TTC549 (cell line): ENCODE measurements at regions not wholly inside any gene's neighbourhood (a gene's known extent, or its start where the extent isn't known, plus 50 kb on each side); places are given as distances from the start of the nearest gene placed in this dataset.
A peak's percentile ranks its signal among the peaks of the same experiment; 100 is the strongest.
"Not testable (repeated sequence)": the region's sequence is repeated elsewhere in the genome, so short reads cannot be mapped to it uniquely, and the experiment has no call there.

Experiments
- FAIRE-seq: peaks from 2 replicates; lab custom pipeline; 2012; peaks lifted over from hg19 to GRCh38; lab: Jason Lieb, UNC

DNA sequence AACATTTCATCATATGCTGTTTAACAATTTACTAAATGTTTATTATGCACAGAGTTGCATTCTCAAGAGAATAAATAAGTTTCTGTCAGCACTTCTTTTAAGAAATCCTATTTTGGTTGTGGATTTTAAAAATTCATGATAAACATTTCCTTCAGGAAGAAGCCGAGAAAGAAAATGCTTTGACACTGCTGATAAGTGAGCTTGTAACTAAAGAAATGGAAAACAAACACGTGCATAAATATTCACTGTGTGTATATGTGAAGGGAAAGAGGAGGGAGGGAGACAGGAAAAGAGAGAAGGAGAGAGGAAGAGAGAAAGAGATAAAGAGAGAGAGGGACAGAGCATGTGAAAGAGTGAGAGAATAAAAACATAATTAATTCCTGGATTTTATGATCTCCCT is 1165.0 kb downstream of the DIAPH3 start:
- FAIRE-seq: no peak

DNA sequence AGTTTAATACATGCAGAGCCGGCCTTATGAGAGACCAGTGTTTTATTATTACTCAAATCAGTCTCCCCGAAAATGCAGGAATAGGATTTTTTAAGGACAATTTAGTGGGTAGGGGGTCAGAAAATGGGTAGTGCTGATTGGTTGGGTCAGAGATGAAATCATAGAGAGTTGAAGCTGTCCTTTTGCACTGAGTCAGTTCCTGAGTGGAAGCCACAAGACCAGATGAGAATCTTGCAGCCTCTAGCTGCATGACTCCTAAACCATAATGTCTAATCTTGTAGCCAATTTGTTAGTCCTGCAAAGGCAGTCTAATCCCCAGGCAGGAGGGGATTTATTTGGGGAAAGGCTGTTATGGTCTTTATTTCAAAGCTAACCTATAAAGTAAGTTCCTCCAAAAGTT is 1163.9 kb downstream of the DIAPH3 start:
- no peak for FAIRE-seq

DNA sequence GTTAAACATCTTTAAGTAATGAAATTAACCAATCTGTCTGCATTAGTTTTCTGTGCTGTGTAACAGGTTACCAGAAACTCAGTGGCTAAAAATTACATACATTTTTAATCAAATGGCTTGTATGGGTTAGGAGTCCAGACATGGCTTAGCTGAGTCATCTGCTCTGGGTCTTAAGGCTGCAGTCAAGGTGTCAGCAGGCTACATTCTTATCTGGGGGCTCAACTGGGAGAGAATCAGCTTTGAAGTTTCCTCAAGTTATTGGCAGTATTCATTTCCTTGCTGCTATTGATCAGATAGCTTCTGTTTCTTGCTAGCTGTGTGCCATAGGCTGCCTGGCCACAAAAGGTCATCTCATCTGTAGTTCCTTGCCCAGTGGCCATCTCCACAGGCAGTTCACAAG is 1163.0 kb downstream of the DIAPH3 start:
- no peak for FAIRE-seq

DNA sequence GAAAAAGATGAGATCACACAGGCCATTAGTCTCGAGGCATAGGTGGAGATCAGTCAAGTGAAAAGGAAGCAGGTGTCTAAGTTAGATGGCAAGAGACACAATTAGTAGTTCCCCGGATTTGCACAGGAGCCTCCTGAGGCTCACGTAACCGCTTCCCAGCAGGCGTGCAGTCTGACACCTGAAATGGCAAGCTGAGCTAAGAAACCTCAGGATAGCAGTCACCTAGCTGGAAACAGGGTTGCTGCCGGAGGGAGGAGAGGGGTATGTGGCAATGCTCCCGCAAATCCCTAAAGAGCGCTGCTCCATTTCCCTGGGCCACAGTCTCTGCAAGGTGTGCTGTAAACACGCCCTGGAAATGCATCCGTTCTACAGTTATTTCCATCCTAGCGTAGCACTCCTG is 1151.0 kb downstream of the DIAPH3 start:
- no peak for FAIRE-seq

DNA sequence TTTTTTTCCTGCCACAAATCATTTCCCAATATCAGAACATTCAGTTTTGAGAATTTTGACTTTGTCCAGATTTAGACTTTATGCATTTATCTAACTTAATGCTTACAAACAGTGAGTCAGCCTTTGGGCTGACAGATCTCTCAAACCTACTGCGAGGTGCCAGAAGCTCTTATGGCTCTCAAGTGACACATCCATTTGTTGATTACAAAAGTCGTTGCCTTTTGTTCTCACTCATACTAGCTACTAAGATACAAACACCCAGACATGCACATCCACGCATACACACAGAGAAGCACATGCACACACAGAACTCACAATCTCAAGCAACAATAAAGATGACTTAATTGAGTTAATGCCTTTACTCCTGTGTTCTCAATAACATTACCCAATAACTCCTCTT is 1147.5 kb downstream of the DIAPH3 start:
- FAIRE-seq: no peak

DNA sequence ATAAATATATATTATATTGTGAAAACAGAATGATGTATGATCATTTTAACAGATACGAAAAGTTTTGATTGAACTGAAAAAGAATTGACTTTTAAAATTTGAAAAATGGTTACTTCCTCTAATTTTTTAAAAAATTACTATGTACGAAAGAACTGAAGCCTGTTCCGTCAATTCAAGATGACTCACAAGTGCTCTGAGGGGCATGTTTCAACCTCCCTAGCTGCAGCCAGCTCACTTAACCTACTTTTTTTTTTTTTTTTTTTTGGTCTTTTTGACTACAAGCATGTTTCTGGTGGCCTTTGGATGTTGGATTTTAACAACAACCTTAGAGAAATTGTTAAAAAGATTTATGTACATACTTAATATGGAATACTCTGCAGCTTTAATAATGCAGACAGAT is 1139.3 kb downstream of the DIAPH3 start:
- no peak for FAIRE-seq

DNA sequence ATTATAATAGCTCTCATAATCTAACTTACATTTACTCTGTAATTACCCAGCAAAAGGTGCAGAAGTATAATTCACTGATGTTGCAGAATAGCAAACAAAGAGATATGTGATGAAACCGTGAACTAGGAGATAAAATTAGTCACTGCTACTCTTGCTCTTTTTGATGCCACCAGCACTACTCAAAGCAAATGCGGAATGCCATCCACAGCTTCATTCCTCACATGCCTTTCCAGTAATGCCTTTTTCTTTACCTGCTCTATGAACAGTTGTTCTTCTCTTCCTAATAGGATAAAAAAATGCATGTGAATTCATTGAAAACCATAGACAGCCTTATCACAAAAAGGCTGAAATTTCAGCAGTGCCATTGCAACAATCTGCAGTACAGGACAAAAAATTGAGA is 1129.5 kb downstream of the DIAPH3 start:
- FAIRE-seq: no peak

DNA sequence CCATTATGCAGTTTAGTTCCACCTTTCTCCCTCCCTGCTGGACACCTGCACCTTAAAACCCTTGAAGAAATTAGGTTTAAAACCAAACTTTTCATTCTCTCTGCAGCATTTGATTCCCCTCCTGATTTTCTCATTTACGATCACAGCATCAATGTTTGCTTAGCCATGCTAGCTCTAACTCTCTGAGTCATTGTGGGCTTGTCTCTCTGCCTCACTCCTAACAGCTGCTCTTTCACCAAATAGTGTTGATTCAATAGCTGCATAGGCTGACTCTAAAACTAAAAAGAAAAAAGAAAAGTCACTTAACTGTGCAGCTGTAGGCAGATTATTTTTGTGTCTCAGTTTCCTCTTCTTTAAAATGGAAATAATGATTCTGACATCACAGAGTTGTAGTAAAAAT is 1124.9 kb downstream of the DIAPH3 start:
- FAIRE-seq: no peak

DNA sequence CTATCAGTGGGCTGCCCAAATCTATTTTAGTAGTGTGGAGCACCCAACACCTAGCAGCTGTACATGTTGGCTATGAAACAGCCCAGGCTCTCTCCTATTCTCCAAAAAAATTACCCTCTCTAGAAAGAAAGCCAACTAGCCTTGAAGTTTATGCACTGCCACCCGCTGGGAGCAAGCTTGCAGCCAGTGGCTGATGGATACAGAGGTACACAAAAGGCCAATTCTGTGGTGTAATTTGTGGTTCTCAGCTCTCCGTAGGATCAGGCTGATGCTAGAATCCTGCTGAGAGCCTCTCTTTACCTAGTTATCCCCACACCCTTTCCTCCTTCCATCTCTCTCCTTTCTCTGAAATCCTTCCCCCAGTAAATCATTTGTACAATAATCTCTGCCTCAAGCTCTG is 1120.7 kb downstream of the DIAPH3 start:
- no peak for FAIRE-seq

DNA sequence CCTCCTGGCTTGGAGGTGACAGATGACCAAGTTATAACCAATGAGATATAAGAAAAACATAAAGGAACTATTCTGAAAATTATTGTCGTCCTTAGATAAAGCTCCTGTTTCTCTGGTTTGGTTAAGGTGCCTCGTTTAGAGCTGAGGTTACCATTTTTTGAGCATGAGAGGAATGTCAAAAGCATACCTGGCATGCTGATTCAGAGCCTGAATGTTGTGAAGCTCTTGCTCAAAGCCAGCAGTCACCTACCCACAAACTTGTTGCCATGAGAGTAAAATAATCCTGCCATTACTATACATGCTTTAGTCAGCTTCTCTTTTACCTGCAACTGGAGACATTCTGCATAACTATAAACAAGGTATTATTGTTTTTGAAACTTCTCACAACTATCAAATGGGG is 1116.2 kb downstream of the DIAPH3 start:
- no peak for FAIRE-seq

DNA sequence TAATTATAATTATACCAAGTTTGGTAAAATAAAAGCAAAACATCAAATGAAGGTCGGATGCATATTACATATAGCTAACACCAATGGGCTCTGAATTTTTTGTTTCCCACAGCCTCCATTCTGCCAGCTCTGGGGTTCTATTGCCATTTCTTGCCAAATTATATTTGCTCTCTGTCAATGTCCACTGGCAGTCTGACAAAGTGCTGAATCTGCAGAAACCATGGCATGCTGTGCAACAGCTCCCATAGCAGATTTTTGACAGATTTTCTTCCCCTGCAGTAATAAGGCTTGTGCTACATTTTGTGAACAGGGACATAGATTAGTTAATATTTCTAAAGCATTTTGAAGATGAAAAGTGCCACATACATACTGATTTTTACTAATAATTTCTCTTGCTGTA is 1102.1 kb downstream of the DIAPH3 start:
- FAIRE-seq: no peak

DNA sequence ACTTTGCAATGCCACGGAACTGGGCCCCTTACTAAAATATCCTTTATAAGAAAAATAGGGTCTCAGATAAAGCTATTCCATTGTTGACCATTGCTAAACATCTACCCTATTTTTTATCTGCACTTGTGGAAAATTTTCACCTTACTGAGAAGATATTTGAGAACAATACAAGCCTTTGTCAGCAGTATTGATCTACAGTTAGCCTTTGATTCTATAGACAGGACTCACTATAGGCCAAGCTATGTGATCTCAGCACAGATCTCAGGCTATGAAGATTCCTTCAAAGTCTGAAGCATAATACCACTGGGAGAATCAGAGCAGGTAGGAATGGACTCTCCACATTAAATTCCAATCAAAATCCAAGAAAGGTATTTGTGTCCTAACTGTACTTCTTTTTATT is 1099.7 kb downstream of the DIAPH3 start:
- no peak for FAIRE-seq

DNA sequence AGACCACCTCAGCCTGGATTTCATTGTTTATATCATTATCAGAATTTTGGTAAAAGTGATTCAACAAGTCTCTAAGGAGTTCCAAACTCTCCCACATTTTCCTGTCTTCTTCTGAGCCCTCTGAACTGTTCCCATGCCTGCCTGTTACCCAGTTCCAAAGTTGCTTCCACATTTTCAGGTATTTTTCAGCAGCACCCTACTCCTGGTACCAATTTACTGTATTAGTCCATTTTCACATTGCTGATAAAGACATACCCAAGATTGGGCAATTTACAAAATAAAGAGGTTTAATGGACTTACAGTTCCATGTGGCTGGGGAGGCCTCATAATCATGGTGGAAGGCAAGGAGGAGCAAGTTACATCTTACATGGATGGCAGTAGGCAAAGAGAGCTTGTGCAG is 1087.3 kb downstream of the DIAPH3 start:
- not testable (repeated sequence) for FAIRE-seq

DNA sequence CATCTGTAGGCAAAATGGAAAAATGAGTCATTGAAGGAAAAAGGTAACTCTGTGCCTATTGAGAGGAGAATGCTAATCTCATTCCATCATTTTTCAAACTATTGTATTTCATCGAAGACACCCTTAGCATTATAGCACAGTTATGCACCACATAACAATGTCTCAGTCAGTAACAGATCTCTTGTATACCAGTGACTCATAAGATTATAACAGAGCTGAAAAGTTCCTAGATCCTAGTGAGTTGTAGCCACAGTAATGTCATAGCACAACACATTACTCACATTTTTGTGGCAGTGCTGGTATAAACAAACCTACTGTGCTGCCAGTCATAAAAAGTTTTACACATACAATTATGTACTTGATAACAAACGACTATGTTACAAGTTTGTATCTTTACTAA is 1077.6 kb downstream of the DIAPH3 start:
- FAIRE-seq: no peak

DNA sequence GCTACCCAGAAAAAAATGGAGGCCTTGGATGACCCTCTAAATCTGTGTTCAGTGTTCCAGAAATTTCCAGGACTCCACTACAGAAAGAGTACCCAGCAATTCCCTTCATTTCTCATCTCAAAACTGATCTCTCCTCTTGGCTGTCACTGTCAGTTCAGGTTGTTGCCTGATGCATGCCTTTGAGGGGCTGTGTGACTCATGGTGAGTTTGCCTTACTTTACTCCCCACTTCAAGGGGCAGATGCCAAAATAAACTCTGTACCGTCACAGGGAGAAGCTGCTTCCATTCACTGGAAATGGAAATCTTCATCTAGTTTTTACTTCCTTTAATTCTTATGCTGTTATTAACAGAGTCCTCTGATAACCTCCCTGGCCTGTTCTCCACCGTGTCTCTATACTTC is 1075.0 kb downstream of the DIAPH3 start:
- no peak for FAIRE-seq

DNA sequence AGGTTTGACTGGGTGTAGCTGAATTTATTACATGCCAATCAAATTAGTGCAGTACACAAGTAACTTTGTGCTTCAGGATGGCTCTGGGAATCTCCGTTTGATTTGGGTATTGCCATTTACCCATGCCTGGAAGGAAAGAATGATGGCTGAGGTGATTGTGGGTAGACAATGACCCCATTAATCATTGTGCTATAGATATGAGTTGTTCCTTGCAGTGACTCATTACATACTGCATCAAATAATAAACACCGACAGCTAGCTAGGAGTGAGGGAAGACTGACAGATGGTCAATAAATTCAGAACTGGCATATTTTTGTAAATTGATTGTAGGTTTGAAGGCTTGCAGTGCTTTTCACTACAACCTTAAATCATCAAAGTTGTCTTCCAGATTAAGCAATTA is 1069.5 kb downstream of the DIAPH3 start:
- no peak for FAIRE-seq

DNA sequence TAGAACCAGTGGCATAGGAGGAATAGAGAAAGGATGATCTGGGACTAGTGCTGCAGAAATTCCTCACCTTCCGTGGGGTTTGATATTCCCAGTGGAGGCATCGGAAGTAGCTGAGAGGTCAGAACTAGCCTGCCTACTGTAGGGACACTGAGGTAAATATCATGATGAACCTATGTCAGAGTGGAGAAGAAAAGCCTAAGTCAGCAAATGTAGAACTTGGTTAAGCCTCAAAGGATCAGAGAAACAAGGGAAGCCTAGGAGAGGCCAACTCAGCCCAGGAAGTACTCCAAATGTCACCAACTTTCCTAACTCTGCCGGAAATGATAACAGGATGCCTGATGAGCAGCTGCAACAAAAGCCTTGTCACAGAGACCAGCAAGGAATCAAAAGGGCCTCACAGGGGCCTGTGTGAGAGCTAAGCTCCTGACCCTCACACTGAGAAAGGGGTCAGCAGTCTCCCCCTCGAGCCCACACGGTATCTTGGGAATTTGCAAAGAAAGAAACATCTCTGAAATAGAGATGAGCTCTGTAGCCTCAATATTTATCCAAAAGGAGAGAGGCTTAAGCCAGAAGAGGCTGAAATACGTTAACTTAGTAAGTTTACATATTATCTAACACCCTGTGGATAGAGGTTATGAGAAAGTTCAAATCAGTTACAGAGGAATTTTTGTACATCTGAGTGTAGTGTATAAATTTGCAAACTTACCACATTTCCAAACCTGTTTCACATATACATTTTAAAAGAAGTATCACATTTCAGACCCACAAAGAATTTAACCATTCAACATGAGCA is 1064.3 kb downstream of the DIAPH3 start:
- no peak for FAIRE-seq

DNA sequence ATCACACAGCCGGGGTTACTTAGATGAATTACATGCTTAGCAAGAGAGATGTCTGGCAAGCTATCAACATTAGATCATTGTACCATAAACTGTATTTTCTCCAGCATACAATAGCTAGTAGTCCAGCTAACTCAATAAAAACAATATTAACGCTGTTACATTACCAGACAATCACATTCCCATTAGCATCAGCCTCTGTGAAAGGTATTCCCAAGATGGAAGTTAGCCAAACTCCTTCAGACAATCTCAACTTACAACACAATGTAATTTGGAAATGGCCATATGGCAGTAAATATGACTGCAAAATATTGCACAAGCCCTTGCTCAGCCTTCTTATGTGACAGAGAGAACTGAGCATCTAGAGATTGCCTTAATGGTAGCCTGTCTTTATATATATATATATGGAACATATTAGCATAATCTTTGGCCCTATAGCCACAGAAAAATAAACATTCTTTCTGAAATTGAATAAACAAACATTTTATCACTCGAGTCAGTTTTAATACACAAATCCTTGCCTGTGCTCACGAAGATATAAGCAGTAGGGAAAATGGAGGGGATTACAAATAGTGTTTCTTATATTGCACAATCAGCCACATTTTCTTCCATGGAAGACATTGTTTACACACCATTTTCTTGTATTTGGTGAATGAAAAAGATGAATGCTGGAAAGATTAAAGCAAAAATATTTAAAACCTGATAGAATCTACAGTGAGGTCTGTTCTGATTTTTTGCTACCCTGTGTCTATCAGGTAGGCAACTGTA is 1060.5 kb downstream of the DIAPH3 start:
- no peak for FAIRE-seq

DNA sequence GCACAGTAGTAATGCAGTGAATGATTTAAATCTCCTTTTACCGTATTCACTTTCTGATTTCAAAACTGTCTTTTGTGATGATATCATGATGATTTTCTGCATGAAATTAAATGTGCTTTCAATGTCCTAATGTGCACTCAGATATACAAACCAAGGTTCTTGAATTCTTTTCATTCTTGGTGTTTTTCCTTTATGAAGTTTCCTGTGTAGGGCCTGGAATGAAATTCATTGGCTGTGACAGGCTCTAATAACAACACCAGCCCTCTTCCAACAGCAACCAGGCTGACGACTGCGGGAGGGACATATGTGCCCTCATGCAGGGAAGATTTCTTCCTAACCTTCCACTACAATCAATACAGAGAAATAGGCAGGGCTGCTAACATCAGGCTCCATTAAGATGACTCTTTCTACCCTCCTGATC is 1052.0 kb downstream of the DIAPH3 start:
- no peak for FAIRE-seq

DNA sequence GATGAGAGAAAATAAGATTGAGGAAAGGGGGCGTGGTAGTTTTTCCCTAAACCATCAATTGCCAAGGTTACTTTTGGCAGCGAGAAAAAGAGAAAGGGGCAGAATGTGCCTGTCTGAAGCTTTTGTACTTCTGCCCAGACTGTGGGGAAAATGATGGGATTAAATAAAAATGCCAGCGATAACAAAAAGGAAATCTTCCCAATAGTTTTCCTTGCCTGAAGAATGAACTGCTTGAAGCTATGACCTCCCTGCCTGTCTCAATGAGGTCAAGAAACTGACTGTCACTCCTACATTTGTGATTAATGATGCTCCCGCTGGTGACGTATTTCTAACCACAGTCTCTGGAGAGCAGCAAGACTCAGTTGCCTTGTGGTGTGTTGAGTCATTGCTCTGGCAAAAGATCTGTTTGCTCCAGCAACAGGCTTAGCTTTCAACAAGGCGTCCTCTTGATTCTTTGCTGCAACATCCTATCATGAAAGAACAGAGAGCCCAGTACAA is 1051.5 kb downstream of the DIAPH3 start:
- FAIRE-seq: peak; percentile 83

DNA sequence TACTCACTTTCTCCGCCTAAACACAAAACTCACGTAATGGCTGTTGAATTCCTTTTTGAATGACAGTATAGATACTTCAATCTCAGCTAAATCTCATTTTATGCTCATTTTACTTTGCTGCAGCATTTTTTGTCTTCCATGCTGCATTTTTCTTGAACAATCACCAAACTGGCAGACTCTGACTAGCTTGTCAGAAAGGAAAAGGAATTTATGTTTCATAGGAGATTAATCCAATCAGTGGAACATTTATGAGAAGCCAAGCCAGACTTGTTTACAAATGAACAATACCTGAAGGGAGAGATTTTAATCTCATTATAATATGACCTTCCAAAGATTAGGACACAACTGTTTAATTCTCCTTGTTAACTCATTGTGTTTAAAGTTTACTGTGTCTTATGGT is 1044.3 kb downstream of the DIAPH3 start:
- FAIRE-seq: no peak

DNA sequence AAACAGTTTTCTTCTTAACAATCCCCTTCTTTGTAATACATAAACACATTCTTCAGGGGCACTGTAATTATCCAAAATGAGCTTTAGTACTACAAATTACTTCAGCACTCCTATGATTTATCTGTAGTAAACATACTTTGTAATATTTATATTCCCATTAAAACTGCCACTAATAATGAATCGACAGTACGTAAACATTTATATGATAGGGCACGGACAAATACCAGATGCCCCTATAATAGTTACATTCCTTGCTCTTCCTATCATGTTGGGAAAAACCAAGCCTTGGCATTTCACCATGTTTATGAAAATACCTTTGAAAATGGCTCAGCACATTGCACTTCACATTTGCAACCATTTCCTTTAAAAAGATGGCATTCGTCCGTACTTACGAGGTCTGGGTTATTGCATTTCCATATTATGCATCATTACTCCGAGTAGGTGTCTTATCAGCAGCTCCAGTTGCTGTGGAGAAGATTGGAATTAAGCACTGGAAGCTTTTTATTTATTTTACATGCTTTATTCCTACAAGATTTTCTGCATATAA is 1043.4 kb downstream of the DIAPH3 start:
- peak; percentile 95 for FAIRE-seq

DNA sequence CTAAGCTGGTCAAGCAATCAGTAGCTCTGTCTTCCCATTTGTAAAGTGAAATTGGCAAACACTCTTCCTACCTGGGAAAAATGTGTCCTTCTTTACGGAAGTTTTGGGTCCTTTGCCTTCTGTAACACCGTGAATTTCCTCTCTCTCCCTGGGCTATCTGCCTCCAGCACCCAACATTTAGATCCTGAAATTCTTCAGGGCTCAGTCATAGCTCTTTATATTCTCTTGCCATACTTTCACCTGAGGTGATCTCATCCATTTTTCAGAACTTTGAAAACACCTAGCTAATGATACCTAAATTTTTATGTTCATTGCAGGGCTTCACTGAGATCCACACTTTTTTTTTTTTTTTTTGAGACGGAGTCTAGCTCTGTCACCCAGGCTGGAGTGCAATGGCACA is 1042.2 kb downstream of the DIAPH3 start:
- no peak for FAIRE-seq
